ENCODE measurements at regions not wholly inside any gene's neighbourhood (a gene's known extent, or its start where the extent isn't known, plus 50 kb on each side); places are given as distances from the start of the nearest gene placed in this dataset.

- TF ChIP-seq CTCF (IDR thresholded peaks at IDR 0.05 in 8 of 11, conservative IDR thresholded peaks at IDR 0.05 in 3 of 11) (no peak), POLR2A (IDR thresholded peaks at IDR 0.05) (no peak), POLR2AphosphoS5 (IDR thresholded peaks at IDR 0.05) (no peak)
Measured at GRCh38 chr18:39305766-39306165, 1740.2 kb upstream of the CELF4 start.
